CD4-positive, alpha-beta T cell (primary cell): ENCODE measurements at regions not wholly inside any gene's neighbourhood (a gene's known extent, or its start where the extent isn't known, plus 50 kb on each side); places are given as distances from the start of the nearest gene placed in this dataset.

Experiments
- ATAC-seq: fragments of 200-7000 bp; cut with Tn5 transposase; one replicate; pipeline ENCODE4 v1.10.0; 2022; ENCODE audit warnings: mild to moderate bottlenecking; ENCODE audit not compliant: poor library complexity
- CTCF ChIA-PET: fragments of 350-600 bp; sonication (Branson Sonifier 250); formaldehyde crosslinking; loops from one replicate; lab custom pipeline; 2021; ENCODE audit warnings: antibody characterized with exemption, inconsistent platforms; lab: Charles Lee
- POLR2A ChIA-PET: fragments of 350-600 bp; sonication (Branson Sonifier 250); formaldehyde crosslinking; loops from one replicate; lab custom pipeline; 2021; ENCODE audit warnings: antibody characterized with exemption, inconsistent platforms; lab: Charles Lee
- DNase-seq, 14 experiments: peaks; one replicate each; pipeline ENCODE4 v3.0.0-alpha.2; 2013 to 2020; ENCODE audit warnings: mixed read lengths in 2 of 14
- H3K27ac ChIP-seq, 2 donors: one replicate each; pipeline versions ENCODE4 v1.5.1 to v1.7.0; 2013; ENCODE audit warnings: low read length in 2 of 2, low read depth in 1 of 2, mild to moderate bottlenecking in 1 of 2
- H3K27me3 ChIP-seq, 2 experiments: 1 replicate in 1 of 2; 2 replicates in 1 of 2; pipeline versions ENCODE4 v1.6.1 to v1.7.0; 2013; ENCODE audit warnings: low read length in 2 of 2, control low read depth in 1 of 2, mild to moderate bottlenecking in 1 of 2, moderate library complexity in 1 of 2; ENCODE audit not compliant: insufficient read depth in 2 of 2, control insufficient read depth in 1 of 2
- H3K36me3 ChIP-seq: one replicate; pipeline ENCODE4 v1.6.1; 2013; ENCODE audit warnings: low read length, control low read depth; ENCODE audit not compliant: insufficient read depth
- H3K4me1 ChIP-seq: one replicate; pipeline ENCODE4 v1.6.1; 2013; ENCODE audit warnings: low read length, control low read depth; ENCODE audit not compliant: insufficient read depth
- H3K4me3 ChIP-seq: one replicate; pipeline ENCODE4 v1.5.1; 2013; ENCODE audit warnings: mild to moderate bottlenecking, low read length, moderate library complexity
- H3K9me3 ChIP-seq, 2 experiments: 1 replicate in 1 of 2; 2 replicates in 1 of 2; pipeline versions ENCODE4 v1.6.1 to v1.7.0; 2013; ENCODE audit warnings: low read length in 2 of 2, mild to moderate bottlenecking in 2 of 2, control low read depth in 1 of 2, moderate library complexity in 1 of 2; ENCODE audit not compliant: control insufficient read depth in 1 of 2, insufficient read depth in 1 of 2
- H3K27ac Mint-ChIP-seq: one replicate; pipeline ENCODE4 v1.8.0; 2020; ENCODE audit warnings: mixed read lengths
- H3K27me3 Mint-ChIP-seq: one replicate; pipeline ENCODE4 v1.8.0; 2021; ENCODE audit warnings: mixed read lengths
- H3K36me3 Mint-ChIP-seq: one replicate; pipeline ENCODE4 v1.8.0; 2021; ENCODE audit warnings: low read depth, mixed read lengths
- H3K4me1 Mint-ChIP-seq: one replicate; pipeline ENCODE4 v1.8.0; 2021; ENCODE audit warnings: low read depth, mixed read lengths
- H3K4me3 Mint-ChIP-seq: one replicate; pipeline ENCODE4 v1.8.0; 2020; ENCODE audit warnings: mild to moderate bottlenecking, mixed read lengths
- H3K9me3 Mint-ChIP-seq: one replicate; pipeline ENCODE4 v1.8.0; 2020; ENCODE audit warnings: mixed read lengths
- CTCF ChIP-seq: fragments of 200-600 bp; IDR thresholded peaks from one replicate; pipeline ENCODE4 v1.8.0; 2022; ENCODE audit warnings: antibody characterized with exemption, mild to moderate bottlenecking
- intact Hi-C, 2 experiments: fragments of 100-400 bp; cut with DNase I in 1 of 2; cut with micrococcal nuclease in 1 of 2; formaldehyde crosslinking; loops; one replicate each; pipeline versions ENCODE4 v1.15.1 to v1.9.0; 2023 to 2025; cut with DNase I, micrococcal nuclease

DNA sequence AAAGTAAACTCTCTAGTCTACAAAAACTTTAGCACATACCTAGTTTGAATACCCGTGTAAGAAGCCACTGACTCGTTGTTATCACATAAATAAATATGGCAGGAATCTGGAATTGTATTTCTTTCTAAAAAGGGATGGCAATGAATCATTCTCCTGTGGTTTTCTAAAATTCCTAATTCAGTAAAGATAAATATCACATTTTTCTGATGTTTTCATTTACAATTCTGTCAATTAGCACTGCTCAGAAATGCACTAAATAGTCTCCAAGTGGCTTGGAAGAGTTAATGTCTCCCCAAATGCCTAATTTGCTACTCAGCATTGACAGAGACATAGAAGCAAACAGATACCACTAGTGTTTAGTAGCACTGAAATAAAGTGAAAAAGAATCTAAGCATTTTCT, 547.7 kb upstream of the SLITRK1 start:
- CTCF ChIA-PET, result no interaction called here
- DNase-seq, result no peak
- no peaks in the 10 kb centered on the region for H3K4me1 ChIP-seq
- no peak overlapping the region for H3K4me3 Mint-ChIP-seq
- no peaks in the 10 kb centered on the region for H3K4me1 Mint-ChIP-seq
- no peak for ATAC-seq
- no peak overlapping the region for H3K27ac Mint-ChIP-seq
- H3K27me3 ChIP-seq, result no peaks in the 10 kb centered on the region
- intact Hi-C loops, result no loop called here
- no peaks in the 10 kb centered on the region for H3K27me3 Mint-ChIP-seq
- TF ChIP-seq CTCF, result no peak
- H3K36me3 Mint-ChIP-seq, result no peaks in the 10 kb centered on the region
- H3K27ac ChIP-seq, result no peak overlapping the region
- peaks cover 2% of the 10 kb centered on the region for H3K9me3 Mint-ChIP-seq
- H3K4me3 ChIP-seq, result no peak overlapping the region
- no peaks in the 10 kb centered on the region for H3K36me3 ChIP-seq
- no peaks in the 10 kb centered on the region for H3K9me3 ChIP-seq
- POLR2A ChIA-PET, result no interaction called here

GRCh38 chr13:84418041-84418440, 535.8 kb upstream of the SLITRK1 start:
- Histone ChIP-seq H3K27ac (no peak overlapping the region), H3K27me3 (no peaks in the 10 kb centered on the region), H3K36me3 (no peaks in the 10 kb centered on the region), H3K4me3 (no peak overlapping the region), H3K9me3 (no peaks in the 10 kb centered on the region), H3K4me1 (no peaks in the 10 kb centered on the region)
- ChIA-PET POLR2A (no interaction called here), CTCF (no interaction called here)
- Mint-ChIP-seq H3K36me3 (no peaks in the 10 kb centered on the region), H3K27me3 (no peaks in the 10 kb centered on the region), H3K9me3 (peaks cover 8% of the 10 kb centered on the region), H3K4me1 (no peaks in the 10 kb centered on the region), H3K27ac (no peak overlapping the region), H3K4me3 (no peak overlapping the region)
- DNase-seq (no peak), ATAC-seq (no peak)
- TF ChIP-seq CTCF, result no peak
- intact Hi-C loops, result no loop called here

- no peak for TF ChIP-seq CTCF
- Histone ChIP-seq H3K4me1 (no peaks in the 10 kb centered on the region), H3K27ac (no peak overlapping the region), H3K9me3 (no peaks in the 10 kb centered on the region), H3K4me3 (no peak overlapping the region), H3K27me3 (no peaks in the 10 kb centered on the region), H3K36me3 (no peaks in the 10 kb centered on the region)
- H3K4me1 Mint-ChIP-seq, result no peaks in the 10 kb centered on the region
- peaks cover 8% of the 10 kb centered on the region for H3K9me3 Mint-ChIP-seq
- ATAC-seq (no peak), DNase-seq (no peak)
- H3K27ac Mint-ChIP-seq, result no peak overlapping the region
- ChIA-PET POLR2A (no interaction called here), CTCF (no interaction called here)
- no peaks in the 10 kb centered on the region for H3K36me3 Mint-ChIP-seq
- no peak overlapping the region for H3K4me3 Mint-ChIP-seq
- intact Hi-C loops, result no loop called here
- H3K27me3 Mint-ChIP-seq, result no peaks in the 10 kb centered on the region
These were observed 535.1 kb upstream of the SLITRK1 start for GRCh38 chr13:84417416-84417815.
